ENCODE measurements at regions not wholly inside any gene's neighbourhood (a gene's known extent, or its start where the extent isn't known, plus 50 kb on each side); places are given as distances from the start of the nearest gene placed in this dataset.

GRCh38 chr13:32941368-32941767 is 74.9 kb upstream of the KL start (continued):
- TF ChIP-seq MAX (IDR thresholded peaks at IDR 0.05) (no peak), SP1 (IDR thresholded peaks at IDR 0.05; ENCODE audit: low read depth) (no peak), EGR1 (IDR thresholded peaks at IDR 0.05; ENCODE audit: low read depth) (no peak), ZNF274 (IDR thresholded peaks at IDR 0.05; ENCODE audit: low read depth, low read length) (no peak)

- Histone ChIP-seq H2AFZ (ENCODE audit: low read depth, low read length, poor library complexity, severe bottlenecking) (no peak overlapping the region), H3K36me3 (ENCODE audit: control insufficient read depth in 1 of 2, insufficient read depth in 2 of 2, low read length in 2 of 2) (no peaks in the 10 kb centered on the region), H3K9me2 (ENCODE audit: insufficient read depth) (no peaks in the 10 kb centered on the region), H3K27ac (ENCODE audit: low read depth, low read length) (no peak overlapping the region), H4K20me1 (ENCODE audit: insufficient read depth) (no peaks in the 10 kb centered on the region), H3K4me3 (replicated peaks in 1 of 2; ENCODE audit: low read depth in 1 of 2, low read length in 2 of 2) (no peak overlapping the region), H3K27me3 (ENCODE audit: insufficient read depth, low read length) (no peaks in the 10 kb centered on the region), H3K4me1 (ENCODE audit: control insufficient read depth in 1 of 2, insufficient read depth in 2 of 2, low read length in 2 of 2) (no peaks in the 10 kb centered on the region), H3K4me2 (ENCODE audit: low read length) (no peak overlapping the region), H3K9ac (ENCODE audit: low read length) (no peak overlapping the region), H3K9me3 (ENCODE audit: control insufficient read depth in 1 of 2, insufficient read depth in 1 of 2, low read depth in 1 of 2, low read length in 2 of 2) (no peaks in the 10 kb centered on the region), H3K79me2 (ENCODE audit: insufficient read depth, low read length) (no peaks in the 10 kb centered on the region)
- ChIA-PET RAD21 (ENCODE audit: low non-redundant PET in 1 of 2, low total read pairs in 2 of 2, uncharacterized antibody in 2 of 2, unreplicated experiment in 2 of 2) (no interaction called here), POLR2A (no interaction called here), CTCF (no interaction called here)
- ATAC-seq (no peak), DNase-seq (ENCODE audit: low read depth, low spot score) (no peak)
- no TSS peak for BruUV-seq (replicated peaks)
- intact Hi-C loops (cut with micrococcal nuclease), result no loop called here
- TF ChIP-seq ELF1 (IDR thresholded peaks at IDR 0.05; ENCODE audit: borderline replicate concordance, low read depth) (no peak), EGR1 (IDR thresholded peaks at IDR 0.05; ENCODE audit: low read depth) (no peak), YY1 (IDR thresholded peaks at IDR 0.05; ENCODE audit: extremely low read depth, insufficient replicate concordance, low read depth, low read length) (no peak), REST (IDR thresholded peaks at IDR 0.05; ENCODE audit: low read depth) (no peak), ZFX (IDR thresholded peaks at IDR 0.05) (no peak), MAX (IDR thresholded peaks at IDR 0.05) (no peak), SP1 (IDR thresholded peaks at IDR 0.05; ENCODE audit: low read depth) (no peak), JUND (IDR thresholded peaks at IDR 0.05) (no peak), POLR2AphosphoS5 (IDR thresholded peaks at IDR 0.05; ENCODE audit: low read depth, low read length) (no peak), CBX3 (IDR thresholded peaks at IDR 0.05; ENCODE audit: low read depth) (no peak), RAD21 (IDR thresholded peaks at IDR 0.05; ENCODE audit: low read depth) (no peak), SIN3A (IDR thresholded peaks at IDR 0.05; ENCODE audit: low read depth) (no peak), ZNF274 (IDR thresholded peaks at IDR 0.05; ENCODE audit: low read depth, low read length) (no peak), SRF (IDR thresholded peaks at IDR 0.05; ENCODE audit: low read depth) (no peak), FOSL1 (IDR thresholded peaks at IDR 0.05; ENCODE audit: low read depth) (no peak), CEBPB (IDR thresholded peaks at IDR 0.05; ENCODE audit: low read depth) (no peak), EZH2 (IDR thresholded peaks at IDR 0.05) (no peak), TCF7L2 (IDR thresholded peaks at IDR 0.05; ENCODE audit: borderline replicate concordance, extremely low read depth, insufficient read depth, insufficient read length) (no peak), ZBTB33 (IDR thresholded peaks at IDR 0.05; ENCODE audit: extremely low read depth, insufficient replicate concordance, low read length) (no peak)
Measured at GRCh38 chr13:32946558-32946957, 69.7 kb upstream of the KL start.

Data from HCT116 (cell line).